Panc1 (cell line): ENCODE measurements at regions not wholly inside any gene's neighbourhood (a gene's known extent, or its start where the extent isn't known, plus 50 kb on each side); places are given as distances from the start of the nearest gene placed in this dataset.

Experiments used
- ATAC-seq: fragments of 200-7000 bp; cut with Tn5 transposase; 2 replicates; pipeline ENCODE4 v1.9.1; 2020; ENCODE audit warnings: mild to moderate bottlenecking, moderate library complexity
- BruUV-seq: library from RNA; stranded (reverse); fragments of 400-500 nt; replicated peaks from 2 replicates; lab custom pipeline; 2021; lab: Mats Ljungman, UMichigan
- CTCF ChIA-PET: fragments of 300-600 bp; sonication (Branson Sonifier 250); formaldehyde crosslinking; loops from one replicate; lab custom pipeline; 2022; ENCODE audit warnings: antibody characterized with exemption; lab: Charles Lee
- POLR2A ChIA-PET: fragments of 300-600 bp; sonication (Branson Sonifier 250); formaldehyde crosslinking; loops from one replicate; lab custom pipeline; 2022; ENCODE audit warnings: antibody characterized with exemption; lab: Charles Lee
- DNase-seq: peaks from one replicate; pipeline ENCODE4 v3.0.0-alpha.2; 2010; ENCODE audit warnings: low read depth, low spot score
- H3K27ac ChIP-seq: 2 replicates; pipeline ENCODE4 v1.5.1; 2011; ENCODE audit warnings: mild to moderate bottlenecking, low read length, inconsistent platforms
- H3K27me3 ChIP-seq: fragments of 200-500 bp; sonication (Bioruptor generic); 2 replicates; pipeline ENCODE4 v1.6.0; 2014; ENCODE audit warnings: low read length, inconsistent platforms; ENCODE audit not compliant: control insufficient read depth, insufficient read depth
- H3K36me3 ChIP-seq: fragments of 200-500 bp; sonication (Bioruptor generic); 2 replicates; pipeline ENCODE4 v1.5.1; 2014; ENCODE audit warnings: inconsistent platforms, mild to moderate bottlenecking, low read length, moderate library complexity; ENCODE audit not compliant: control insufficient read depth, insufficient read depth
- H3K4me1 ChIP-seq: 2 replicates; pipeline ENCODE4 v1.5.1; 2011; ENCODE audit warnings: inconsistent platforms, mild to moderate bottlenecking, low read length, moderate library complexity; ENCODE audit not compliant: control insufficient read depth, insufficient read depth
- H3K4me3 ChIP-seq, 2 experiments: 2 replicates each; pipeline ENCODE4 v1.5.1; 2011 to 2012; ENCODE audit warnings: low read depth in 2 of 2, low read length in 2 of 2, mild to moderate bottlenecking in 2 of 2, inconsistent platforms in 1 of 2, moderate library complexity in 1 of 2
- H3K9me3 ChIP-seq: fragments of 200-500 bp; sonication (Bioruptor generic); 2 replicates; pipeline ENCODE4 v1.5.1; 2014; ENCODE audit warnings: low read depth, mild to moderate bottlenecking, inconsistent platforms, low read length, moderate library complexity; ENCODE audit not compliant: control insufficient read depth, insufficient read depth
- CTCF ChIP-seq: fragments of 450-650 bp; IDR thresholded peaks from 2 replicates; pipeline ENCODE4 v1.5.1; 2017; ENCODE audit warnings: mild to moderate bottlenecking
- POLR2AphosphoS5 ChIP-seq: IDR thresholded peaks from 2 replicates; pipeline ENCODE4 v1.6.1; 2012; ENCODE audit warnings: mild to moderate bottlenecking, low read depth, low read length, moderate library complexity
- SIN3A ChIP-seq: IDR thresholded peaks from 2 replicates; pipeline ENCODE4 v1.6.1; 2012; ENCODE audit warnings: low read depth, mild to moderate bottlenecking, low read length, moderate library complexity, borderline replicate concordance; ENCODE audit not compliant: insufficient read depth
- TCF7L2 ChIP-seq: IDR thresholded peaks from 2 replicates; pipeline ENCODE4 v1.6.1; 2011; ENCODE audit warnings: mild to moderate bottlenecking, low read depth, low read length, inconsistent platforms
- in situ Hi-C: cut with HindIII; loops from 2 replicates; pipeline ENCODE4 v1.10.0; 2016; ENCODE audit warnings: low sequenced_read_pairs, low pct_unique_long_range_greater_than_20kb
- intact Hi-C: fragments of 100-400 bp; cut with micrococcal nuclease; formaldehyde crosslinking; loops from one replicate; pipeline ENCODE4 v1.10.0; 2022; ENCODE audit not compliant: unreplicated experiment
- TF ChIP-seq, protein P1 (sequence below), 2 experiments: IDR thresholded peaks; 2 replicates each; pipeline ENCODE4 v1.6.1; 2011 to 2012; ENCODE audit warnings: low read depth in 2 of 2, control low read depth in 1 of 2, low read length in 1 of 2, mild to moderate bottlenecking in 1 of 2, moderate library complexity in 1 of 2; ENCODE audit not compliant: insufficient read depth in 1 of 2

DNA sequence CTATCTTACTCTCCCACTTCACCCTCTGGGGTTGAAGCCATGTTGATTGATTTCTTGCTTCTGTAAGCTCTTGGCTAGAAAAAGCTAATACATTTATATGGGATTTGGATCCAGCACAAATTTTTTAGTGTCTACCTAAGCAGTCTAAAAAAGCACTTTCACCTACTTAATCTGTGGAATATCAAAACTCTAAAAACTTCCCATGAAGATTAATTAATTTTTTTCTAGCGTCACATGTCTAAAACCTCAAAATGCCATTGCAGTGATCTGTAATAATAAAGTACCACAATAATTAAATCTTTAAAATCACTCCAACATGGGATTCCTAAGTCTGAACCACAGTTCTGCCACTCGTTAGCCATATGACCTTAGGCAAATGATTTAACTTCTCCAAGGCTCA lies 180.1 kb downstream of the EN1 start:
- H3K4me1 ChIP-seq = no peaks in the 10 kb centered on the region
- H3K9me3 ChIP-seq = no peaks in the 10 kb centered on the region
- intact Hi-C loops = no loop called here
- BruUV-seq = no TSS peak
- no peak for ATAC-seq
- no peak for TF ChIP-seq CTCF
- TF ChIP-seq SIN3A = no peak
- no peak for TF ChIP-seq TCF7L2
- TF ChIP-seq, protein P1, sequence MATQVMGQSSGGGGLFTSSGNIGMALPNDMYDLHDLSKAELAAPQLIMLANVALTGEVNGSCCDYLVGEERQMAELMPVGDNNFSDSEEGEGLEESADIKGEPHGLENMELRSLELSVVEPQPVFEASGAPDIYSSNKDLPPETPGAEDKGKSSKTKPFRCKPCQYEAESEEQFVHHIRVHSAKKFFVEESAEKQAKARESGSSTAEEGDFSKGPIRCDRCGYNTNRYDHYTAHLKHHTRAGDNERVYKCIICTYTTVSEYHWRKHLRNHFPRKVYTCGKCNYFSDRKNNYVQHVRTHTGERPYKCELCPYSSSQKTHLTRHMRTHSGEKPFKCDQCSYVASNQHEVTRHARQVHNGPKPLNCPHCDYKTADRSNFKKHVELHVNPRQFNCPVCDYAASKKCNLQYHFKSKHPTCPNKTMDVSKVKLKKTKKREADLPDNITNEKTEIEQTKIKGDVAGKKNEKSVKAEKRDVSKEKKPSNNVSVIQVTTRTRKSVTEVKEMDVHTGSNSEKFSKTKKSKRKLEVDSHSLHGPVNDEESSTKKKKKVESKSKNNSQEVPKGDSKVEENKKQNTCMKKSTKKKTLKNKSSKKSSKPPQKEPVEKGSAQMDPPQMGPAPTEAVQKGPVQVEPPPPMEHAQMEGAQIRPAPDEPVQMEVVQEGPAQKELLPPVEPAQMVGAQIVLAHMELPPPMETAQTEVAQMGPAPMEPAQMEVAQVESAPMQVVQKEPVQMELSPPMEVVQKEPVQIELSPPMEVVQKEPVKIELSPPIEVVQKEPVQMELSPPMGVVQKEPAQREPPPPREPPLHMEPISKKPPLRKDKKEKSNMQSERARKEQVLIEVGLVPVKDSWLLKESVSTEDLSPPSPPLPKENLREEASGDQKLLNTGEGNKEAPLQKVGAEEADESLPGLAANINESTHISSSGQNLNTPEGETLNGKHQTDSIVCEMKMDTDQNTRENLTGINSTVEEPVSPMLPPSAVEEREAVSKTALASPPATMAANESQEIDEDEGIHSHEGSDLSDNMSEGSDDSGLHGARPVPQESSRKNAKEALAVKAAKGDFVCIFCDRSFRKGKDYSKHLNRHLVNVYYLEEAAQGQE (IDR thresholded peaks at IDR 0.05; ENCODE audit: insufficient read depth in 1 of 2, low read depth in 2 of 2, low read length in 1 of 2) = no peak
- TF ChIP-seq POLR2AphosphoS5 = no peak
- DNase-seq = no peak
- CTCF ChIA-PET = no interaction called here
- in situ Hi-C loops = no loop called here
- H3K36me3 ChIP-seq = no peaks in the 10 kb centered on the region
- H3K27ac ChIP-seq = no peak overlapping the region
- POLR2A ChIA-PET = no interaction called here
- no peak overlapping the region for H3K4me3 ChIP-seq
- no peaks in the 10 kb centered on the region for H3K27me3 ChIP-seq

DNA sequence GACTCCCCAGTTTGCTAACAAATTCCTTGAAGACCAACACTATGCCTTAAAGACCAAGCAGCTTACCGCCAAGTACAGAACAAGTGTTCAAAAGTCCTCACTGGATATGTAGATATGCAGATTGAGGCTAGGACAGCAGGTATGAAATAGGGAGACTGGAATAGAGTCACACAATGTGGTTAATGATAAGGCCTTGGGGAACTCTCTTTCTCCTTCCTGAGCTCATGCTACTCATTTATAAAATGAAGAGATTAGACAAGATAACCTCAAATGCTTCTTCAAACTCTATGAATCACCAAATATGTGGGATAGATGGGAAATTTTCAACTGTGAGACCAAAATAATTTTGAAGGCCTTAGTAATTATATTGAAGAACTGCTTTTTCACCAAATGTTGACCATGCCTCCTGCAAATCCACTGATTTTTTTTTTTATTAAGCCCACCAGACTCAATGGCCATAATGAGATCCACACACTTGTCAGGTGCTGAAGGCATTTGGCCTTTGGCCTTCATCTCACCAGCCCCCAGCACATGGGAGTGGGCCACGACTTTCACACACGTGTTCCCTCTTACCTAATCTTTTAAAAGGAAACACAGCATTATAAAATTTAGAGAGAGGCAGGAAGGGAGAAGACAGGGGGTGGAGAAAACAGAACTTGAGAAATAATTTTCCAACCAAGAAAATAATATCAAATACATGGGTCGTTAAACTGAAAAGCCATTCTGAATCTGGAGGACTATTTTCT lies 181.5 kb downstream of the EN1 start:
- POLR2A ChIA-PET = no interaction called here
- no TSS peak for BruUV-seq
- Histone ChIP-seq H3K4me3 (no peak overlapping the region), H3K27me3 (no peaks in the 10 kb centered on the region), H3K4me1 (no peaks in the 10 kb centered on the region), H3K36me3 (no peaks in the 10 kb centered on the region), H3K9me3 (no peaks in the 10 kb centered on the region), H3K27ac (no peak overlapping the region)
- CTCF ChIA-PET = no interaction called here
- no peak for ATAC-seq
- no peak for DNase-seq
- in situ Hi-C loops (no loop called here), intact Hi-C loops (no loop called here)
- no peak for TF ChIP-seq CTCF
- TF ChIP-seq, protein P1 (IDR thresholded peaks at IDR 0.05; ENCODE audit: insufficient read depth in 1 of 2, low read depth in 2 of 2, low read length in 1 of 2) = no peak
- TF ChIP-seq TCF7L2 = no peak
